Chondrocyte (in vitro differentiated cells): ENCODE measurements at regions not wholly inside any gene's neighbourhood (a gene's known extent, or its start where the extent isn't known, plus 50 kb on each side); places are given as distances from the start of the nearest gene placed in this dataset.

Experiments
- DNase-seq: peaks from one replicate; pipeline ENCODE4 v3.0.0; 2021; ENCODE audit warnings: mixed read lengths, low spot score
- H3K27ac Mint-ChIP-seq: one replicate; pipeline ENCODE4 v1.8.0; 2021; ENCODE audit warnings: mild to moderate bottlenecking, moderate library complexity, mixed read lengths; ENCODE audit not compliant: unreplicated experiment
- H3K27me3 Mint-ChIP-seq: 2 replicates; pipeline ENCODE4 v1.8.0; 2021; ENCODE audit warnings: low read depth, mixed read lengths
- H3K36me3 Mint-ChIP-seq: 2 replicates; pipeline ENCODE4 v1.8.0; 2021; ENCODE audit warnings: low read depth, mixed read lengths
- H3K4me1 Mint-ChIP-seq: 2 replicates; pipeline ENCODE4 v1.8.0; 2021; ENCODE audit warnings: low read depth, mild to moderate bottlenecking, mixed read lengths
- H3K4me3 Mint-ChIP-seq: one replicate; pipeline ENCODE4 v1.8.0; 2021; ENCODE audit warnings: mild to moderate bottlenecking, moderate library complexity, mixed read lengths; ENCODE audit not compliant: unreplicated experiment
- H3K9me3 Mint-ChIP-seq: 2 replicates; pipeline ENCODE4 v1.8.0; 2021; ENCODE audit warnings: low read depth, mixed read lengths
- TF ChIP-seq, protein P1 (sequence below): fragments of 200-600 bp; sonication (generic); IDR thresholded peaks from 2 replicates; pipeline ENCODE4 v1.5.0; 2021; ENCODE audit warnings: antibody characterized with exemption, mild to moderate bottlenecking, moderate library complexity

- Mint-ChIP-seq H3K9me3 (peaks cover 7% of the 10 kb centered on the region), H3K27me3 (no peaks in the 10 kb centered on the region), H3K27ac (no peak overlapping the region), H3K36me3 (no peaks in the 10 kb centered on the region), H3K4me1 (peaks cover 29% of the 10 kb centered on the region), H3K4me3 (no peak overlapping the region)
- TF ChIP-seq, protein P1, sequence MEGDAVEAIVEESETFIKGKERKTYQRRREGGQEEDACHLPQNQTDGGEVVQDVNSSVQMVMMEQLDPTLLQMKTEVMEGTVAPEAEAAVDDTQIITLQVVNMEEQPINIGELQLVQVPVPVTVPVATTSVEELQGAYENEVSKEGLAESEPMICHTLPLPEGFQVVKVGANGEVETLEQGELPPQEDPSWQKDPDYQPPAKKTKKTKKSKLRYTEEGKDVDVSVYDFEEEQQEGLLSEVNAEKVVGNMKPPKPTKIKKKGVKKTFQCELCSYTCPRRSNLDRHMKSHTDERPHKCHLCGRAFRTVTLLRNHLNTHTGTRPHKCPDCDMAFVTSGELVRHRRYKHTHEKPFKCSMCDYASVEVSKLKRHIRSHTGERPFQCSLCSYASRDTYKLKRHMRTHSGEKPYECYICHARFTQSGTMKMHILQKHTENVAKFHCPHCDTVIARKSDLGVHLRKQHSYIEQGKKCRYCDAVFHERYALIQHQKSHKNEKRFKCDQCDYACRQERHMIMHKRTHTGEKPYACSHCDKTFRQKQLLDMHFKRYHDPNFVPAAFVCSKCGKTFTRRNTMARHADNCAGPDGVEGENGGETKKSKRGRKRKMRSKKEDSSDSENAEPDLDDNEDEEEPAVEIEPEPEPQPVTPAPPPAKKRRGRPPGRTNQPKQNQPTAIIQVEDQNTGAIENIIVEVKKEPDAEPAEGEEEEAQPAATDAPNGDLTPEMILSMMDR = no peak
- no peak for DNase-seq
Measured at GRCh38 chr4:53680168-53680567, 88.9 kb upstream of the LNX1 start.

GRCh38 chr4:53676402-53676871 is 85.2 kb upstream of the LNX1 start:
- Mint-ChIP-seq H3K27ac (no peak overlapping the region), H3K4me3 (no peak overlapping the region)

GRCh38 chr4:53674903-53675302 is 83.6 kb upstream of the LNX1 start:
- H3K27me3 Mint-ChIP-seq = no peaks in the 10 kb centered on the region
- peaks cover 15% of the 10 kb centered on the region for H3K4me1 Mint-ChIP-seq
- no peaks in the 10 kb centered on the region for H3K9me3 Mint-ChIP-seq
- TF ChIP-seq, protein P1 = no peak
- no peaks in the 10 kb centered on the region for H3K36me3 Mint-ChIP-seq
- no peak overlapping the region for H3K27ac Mint-ChIP-seq
- no peak for DNase-seq
- H3K4me3 Mint-ChIP-seq = no peak overlapping the region

More at GRCh38 chr4:53676402-53676871, 85.2 kb upstream of the LNX1 start:
- Mint-ChIP-seq H3K4me1 (peaks cover 15% of the 10 kb centered on the region), H3K36me3 (no peaks in the 10 kb centered on the region), H3K27me3 (no peaks in the 10 kb centered on the region), H3K9me3 (peaks cover 6% of the 10 kb centered on the region)
- TF ChIP-seq, protein P1 = no peak
- DNase-seq = no peak

GRCh38 chr4:53672873-53673272 is 81.6 kb upstream of the LNX1 start:
- no peak for DNase-seq
- Mint-ChIP-seq H3K27ac (no peak overlapping the region), H3K27me3 (no peaks in the 10 kb centered on the region), H3K9me3 (peaks cover 6% of the 10 kb centered on the region), H3K4me1 (peaks cover 15% of the 10 kb centered on the region), H3K36me3 (peaks cover 6% of the 10 kb centered on the region), H3K4me3 (no peak overlapping the region)
- TF ChIP-seq, protein P1 = no peak

DNA sequence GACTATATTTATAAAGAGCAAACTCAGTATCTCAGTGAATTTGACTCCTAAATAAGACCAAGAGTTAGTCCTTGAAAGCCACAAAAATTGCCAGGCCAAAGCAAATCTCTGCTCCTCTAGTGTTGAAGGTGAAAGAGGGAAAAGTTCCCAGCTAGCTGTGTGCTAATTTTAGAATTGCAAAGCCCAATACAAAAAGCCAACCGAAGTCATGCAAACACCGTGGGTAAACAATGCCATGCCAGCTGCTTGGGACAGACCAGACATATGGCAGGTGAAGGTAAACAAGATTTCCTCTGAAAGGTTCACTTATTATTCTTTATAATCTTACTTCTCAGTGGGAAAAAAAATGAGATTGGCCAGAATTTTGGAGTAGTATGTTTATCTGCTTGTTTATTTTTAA is 80.5 kb upstream of the LNX1 start:
- DNase-seq = no peak
- peaks cover 22% of the 10 kb centered on the region for H3K4me1 Mint-ChIP-seq
- TF ChIP-seq, protein P1 = no peak
- peaks cover 9% of the 10 kb centered on the region for H3K36me3 Mint-ChIP-seq
- H3K27me3 Mint-ChIP-seq = no peaks in the 10 kb centered on the region
- peaks cover 15% of the 10 kb centered on the region for H3K9me3 Mint-ChIP-seq
- H3K4me3 Mint-ChIP-seq = no peak overlapping the region
- no peak overlapping the region for H3K27ac Mint-ChIP-seq
